ENCODE measurements at regions not wholly inside any gene's neighbourhood (a gene's known extent, or its start where the extent isn't known, plus 50 kb on each side); places are given as distances from the start of the nearest gene placed in this dataset.

DNA sequence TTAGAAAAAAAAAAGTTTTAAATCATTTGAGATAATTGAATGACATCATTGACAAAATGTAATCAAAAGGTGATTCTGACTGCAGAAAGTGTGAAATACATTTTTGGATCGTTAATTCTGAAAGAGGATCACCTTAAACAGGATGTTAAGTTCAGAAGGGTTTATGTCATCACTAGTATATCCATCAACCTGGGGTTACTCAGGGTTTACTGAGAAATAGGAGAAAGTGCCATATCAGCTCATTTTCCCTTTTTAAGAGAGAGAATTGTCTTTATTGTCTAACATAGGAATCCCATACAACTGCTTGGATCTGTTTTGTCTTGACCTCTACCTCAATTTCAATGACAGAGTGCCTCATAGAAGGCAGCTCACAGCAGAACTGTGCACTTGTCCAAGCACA lies 466.1 kb upstream of the LINC00305 start:
- H3K4me3 ChIP-seq (replicated peaks; ENCODE audit: low read depth, low read length), result no peak overlapping the region
- DNase-seq (ENCODE audit: extremely low read depth, low read depth), result no peak
- TF ChIP-seq, protein P1, sequence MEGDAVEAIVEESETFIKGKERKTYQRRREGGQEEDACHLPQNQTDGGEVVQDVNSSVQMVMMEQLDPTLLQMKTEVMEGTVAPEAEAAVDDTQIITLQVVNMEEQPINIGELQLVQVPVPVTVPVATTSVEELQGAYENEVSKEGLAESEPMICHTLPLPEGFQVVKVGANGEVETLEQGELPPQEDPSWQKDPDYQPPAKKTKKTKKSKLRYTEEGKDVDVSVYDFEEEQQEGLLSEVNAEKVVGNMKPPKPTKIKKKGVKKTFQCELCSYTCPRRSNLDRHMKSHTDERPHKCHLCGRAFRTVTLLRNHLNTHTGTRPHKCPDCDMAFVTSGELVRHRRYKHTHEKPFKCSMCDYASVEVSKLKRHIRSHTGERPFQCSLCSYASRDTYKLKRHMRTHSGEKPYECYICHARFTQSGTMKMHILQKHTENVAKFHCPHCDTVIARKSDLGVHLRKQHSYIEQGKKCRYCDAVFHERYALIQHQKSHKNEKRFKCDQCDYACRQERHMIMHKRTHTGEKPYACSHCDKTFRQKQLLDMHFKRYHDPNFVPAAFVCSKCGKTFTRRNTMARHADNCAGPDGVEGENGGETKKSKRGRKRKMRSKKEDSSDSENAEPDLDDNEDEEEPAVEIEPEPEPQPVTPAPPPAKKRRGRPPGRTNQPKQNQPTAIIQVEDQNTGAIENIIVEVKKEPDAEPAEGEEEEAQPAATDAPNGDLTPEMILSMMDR (IDR thresholded peaks at IDR 0.05; ENCODE audit: low read depth, low read length, missing control alignments), result no peak

DNA sequence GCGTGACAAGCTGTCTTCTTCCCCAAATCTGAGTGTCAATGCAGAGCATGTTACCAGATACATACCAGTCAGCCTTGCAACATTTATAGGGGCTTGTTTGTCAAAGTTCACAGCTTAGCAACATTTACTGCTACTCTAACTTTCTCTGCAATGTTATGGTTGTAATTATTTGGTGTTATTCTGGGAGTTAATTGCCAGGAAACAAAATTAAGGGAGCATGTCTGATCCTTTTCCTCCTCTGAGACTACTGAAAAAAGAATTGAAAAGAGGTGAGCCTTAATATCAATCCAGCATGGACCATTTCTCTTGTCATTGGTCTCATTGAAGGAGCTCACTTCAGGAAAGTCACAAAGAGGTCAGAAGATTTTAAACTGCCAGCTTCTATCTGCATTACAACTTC lies 465.6 kb upstream of the LINC00305 start:
- H3K4me3 ChIP-seq (replicated peaks; ENCODE audit: low read depth, low read length), result no peak overlapping the region
- DNase-seq (ENCODE audit: extremely low read depth, low read depth), result no peak
- TF ChIP-seq, protein P1 (IDR thresholded peaks at IDR 0.05; ENCODE audit: low read depth, low read length, missing control alignments), result no peak

DNA sequence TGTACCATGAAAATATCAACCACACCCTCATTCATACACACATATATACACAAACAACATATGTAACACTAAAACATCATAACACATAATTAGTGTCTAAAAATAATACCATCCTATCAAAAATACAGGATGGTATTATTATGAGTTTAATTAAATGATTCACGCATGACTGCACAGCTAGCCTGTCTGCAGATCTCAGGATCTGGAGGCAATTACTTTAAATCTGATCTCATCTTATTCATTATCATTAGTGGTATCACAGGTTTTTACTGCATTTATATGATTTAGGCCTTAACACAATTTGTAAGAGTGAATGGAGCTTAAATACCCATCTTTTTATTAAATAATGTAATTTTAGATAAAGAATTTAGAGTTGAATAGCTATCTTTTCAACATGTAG lies 443.4 kb upstream of the LINC00305 start:
- no peak for DNase-seq (ENCODE audit: extremely low read depth, low read depth)
- TF ChIP-seq, protein P1 (IDR thresholded peaks at IDR 0.05; ENCODE audit: low read depth, low read length, missing control alignments), result no peak
- H3K4me3 ChIP-seq (replicated peaks; ENCODE audit: low read depth, low read length), result no peak overlapping the region

DNA sequence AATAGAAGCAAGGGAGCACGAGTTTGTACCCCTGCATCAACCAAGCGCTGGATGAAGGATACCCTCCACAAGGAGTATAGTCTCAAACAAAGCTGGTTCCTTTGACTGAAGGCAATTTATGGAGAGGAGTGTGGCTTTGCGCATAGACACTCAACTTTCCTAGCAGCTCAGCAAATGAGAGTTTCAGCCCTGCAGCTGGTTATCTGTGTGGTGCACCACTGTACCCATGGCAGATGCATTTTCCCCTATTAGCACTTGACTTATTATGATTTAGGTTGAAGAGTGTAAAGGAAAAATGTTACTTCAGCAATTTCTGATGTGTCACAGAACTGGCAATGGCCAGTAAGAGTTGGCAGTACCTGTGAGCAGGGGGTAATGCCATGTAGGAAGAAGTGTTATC lies 440.1 kb upstream of the LINC00305 start:
- H3K4me3 ChIP-seq (replicated peaks; ENCODE audit: low read depth, low read length), result no peak overlapping the region
- no peak for DNase-seq (ENCODE audit: extremely low read depth, low read depth)
- TF ChIP-seq, protein P1 (IDR thresholded peaks at IDR 0.05; ENCODE audit: low read depth, low read length, missing control alignments), result no peak

DNA sequence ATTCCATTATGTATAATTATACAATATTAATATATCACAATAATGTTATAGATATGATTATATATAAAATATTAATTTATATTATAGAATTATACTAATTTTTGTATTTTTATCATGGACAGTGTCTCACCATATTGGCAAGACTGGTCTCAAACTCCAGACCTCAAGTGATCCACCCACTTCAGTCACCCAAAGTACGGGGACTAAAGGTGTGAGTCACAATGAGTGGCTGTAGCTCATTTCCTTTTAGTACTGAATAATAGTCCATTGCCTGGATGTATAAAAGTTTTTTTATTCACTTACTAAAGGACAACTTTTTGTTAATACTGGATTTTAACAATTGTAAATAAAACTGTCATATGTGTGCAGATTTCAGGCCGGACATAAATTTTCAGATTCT lies 417.6 kb upstream of the LINC00305 start:
- DNase-seq (ENCODE audit: extremely low read depth, low read depth), result no peak
- TF ChIP-seq, protein P1 (IDR thresholded peaks at IDR 0.05; ENCODE audit: low read depth, low read length, missing control alignments), result no peak
- no peak overlapping the region for H3K4me3 ChIP-seq (replicated peaks; ENCODE audit: low read depth, low read length)

DNA sequence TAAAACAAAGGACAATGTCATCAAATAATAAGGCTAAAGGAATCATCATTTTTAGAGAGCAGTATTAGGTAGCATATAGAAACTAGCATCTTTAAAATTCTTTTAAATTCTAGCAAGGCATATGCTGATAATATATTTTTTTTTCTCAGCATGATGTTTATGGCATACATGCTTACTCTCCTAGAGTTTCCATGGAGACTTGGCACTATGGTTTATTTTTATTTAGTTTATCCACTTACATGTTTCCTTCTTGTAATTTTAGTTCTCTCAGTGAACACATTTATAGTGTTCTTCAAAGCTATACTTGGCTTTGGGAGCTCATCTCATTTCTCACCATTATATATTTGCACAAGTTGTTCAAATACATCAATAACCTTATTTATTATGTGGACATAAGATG lies 413.8 kb upstream of the LINC00305 start:
- DNase-seq (ENCODE audit: extremely low read depth, low read depth), result no peak
- TF ChIP-seq, protein P1 (IDR thresholded peaks at IDR 0.05; ENCODE audit: low read depth, low read length, missing control alignments), result no peak
- no peak overlapping the region for H3K4me3 ChIP-seq (replicated peaks; ENCODE audit: low read depth, low read length)

DNA sequence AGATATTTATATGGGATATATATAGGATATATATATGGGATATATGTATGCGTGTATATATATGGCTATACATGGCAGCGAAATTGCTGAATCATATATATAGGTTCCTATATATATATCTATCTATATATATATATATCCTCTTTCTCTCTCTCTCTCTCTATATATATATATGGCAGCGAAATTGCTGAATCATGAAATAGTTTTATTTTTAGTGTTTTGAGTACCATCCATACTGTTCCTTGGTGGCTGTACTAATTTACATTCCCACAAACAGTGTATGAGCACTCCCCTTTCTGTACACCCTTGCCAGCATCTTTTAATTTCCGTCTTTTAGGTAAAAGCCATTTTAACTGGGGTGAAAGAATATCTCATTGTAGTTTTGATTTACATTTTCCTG lies 397.6 kb upstream of the LINC00305 start:
- no peak for DNase-seq (ENCODE audit: extremely low read depth, low read depth)
- TF ChIP-seq, protein P1 (IDR thresholded peaks at IDR 0.05; ENCODE audit: low read depth, low read length, missing control alignments), result no peak
- H3K4me3 ChIP-seq (replicated peaks; ENCODE audit: low read depth, low read length), result no peak overlapping the region
